GF-D8 (cell line): ENCODE measurements at regions not wholly inside any gene's neighbourhood (a gene's known extent, or its start where the extent isn't known, plus 50 kb on each side); places are given as distances from the start of the nearest gene placed in this dataset.
"Not testable (repeated sequence)": the region's sequence is repeated elsewhere in the genome, so short reads cannot be mapped to it uniquely, and the experiment has no call there.

ENCODE experiments used
- DNase-seq: peaks from one replicate; lab custom pipeline; 2025; lab: John Stamatoyannopoulos, UW

GRCh38 chr10:78437998-78438906, 404.6 kb downstream of the RPS24 start:
- no peak for DNase-seq

- DNase-seq: no peak
Observed at GRCh38 chr10:78438907-78439809, 405.5 kb downstream of the RPS24 start.

GRCh38 chr10:78441010-78441409, 407.3 kb downstream of the RPS24 start:
- DNase-seq: no peak

- DNase-seq: no peak
Observed at GRCh38 chr10:78441694-78442093, 408.0 kb downstream of the RPS24 start.

GRCh38 chr10:78442836-78443550, 409.3 kb downstream of the RPS24 start:
- no peak for DNase-seq

GRCh38 chr10:78443900-78444571, 410.4 kb downstream of the RPS24 start:
- no peak for DNase-seq

- DNase-seq: not testable (repeated sequence)
Observed at GRCh38 chr10:78444741-78445140, 411.1 kb downstream of the RPS24 start.

- no peak for DNase-seq
Observed at GRCh38 chr10:78445308-78445707, 411.6 kb downstream of the RPS24 start.

- DNase-seq: no peak
Observed at GRCh38 chr10:78448470-78448869, 414.8 kb downstream of the RPS24 start.

- no peak for DNase-seq
Observed at GRCh38 chr10:78448994-78449418, 415.3 kb downstream of the RPS24 start.

GRCh38 chr10:78449554-78449953, 415.9 kb downstream of the RPS24 start:
- no peak for DNase-seq

- no peak for DNase-seq
Observed at GRCh38 chr10:78450239-78450638, 416.6 kb downstream of the RPS24 start.

GRCh38 chr10:78450807-78451485, 417.3 kb downstream of the RPS24 start:
- no peak for DNase-seq

GRCh38 chr10:78451592-78451991, 417.9 kb downstream of the RPS24 start:
- no peak for DNase-seq

GRCh38 chr10:78454123-78454645, 420.5 kb downstream of the RPS24 start:
- no peak for DNase-seq

- DNase-seq: no peak
Observed at GRCh38 chr10:78455236-78455635, 421.6 kb downstream of the RPS24 start.

- DNase-seq: no peak
Observed at GRCh38 chr10:78455811-78456210, 422.1 kb downstream of the RPS24 start.

- DNase-seq: no peak
Observed at GRCh38 chr10:78456649-78457400, 423.2 kb downstream of the RPS24 start.

- no peak for DNase-seq
Observed at GRCh38 chr10:78457804-78458482, 424.3 kb downstream of the RPS24 start.
